ENCODE measurements at regions not wholly inside any gene's neighbourhood (a gene's known extent, or its start where the extent isn't known, plus 50 kb on each side); places are given as distances from the start of the nearest gene placed in this dataset.

DNA sequence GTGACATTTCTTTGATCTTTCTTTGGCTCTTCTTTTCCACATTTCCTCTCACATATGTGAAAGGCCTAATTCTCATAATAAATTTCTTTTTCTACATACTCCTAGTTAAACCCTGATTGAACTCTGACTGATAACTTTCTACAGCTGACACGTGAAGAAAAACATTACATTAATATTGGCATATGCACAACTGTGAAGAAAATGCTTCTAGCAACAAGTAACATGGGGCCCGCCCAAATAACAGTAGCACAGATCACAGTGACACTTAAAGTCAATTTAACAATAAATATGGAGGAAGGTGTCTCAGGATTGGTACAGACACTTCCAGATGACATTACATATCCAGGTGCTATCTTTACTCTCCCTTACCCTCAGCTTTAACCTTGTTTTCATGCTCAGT is 317.6 kb upstream of the ZNF385D start:
- 20% methylated on average over 2 of the region's 2 CpGs for WGBS (ENCODE audit: low lambda C conversion rate)
- H3K27ac ChIP-seq (ENCODE audit: low read depth in 2 of 2, low read length in 1 of 2): no peak overlapping the region
- DNase-seq: no peak
- no peak overlapping the region for H3K4me2 ChIP-seq
- no peaks in the 10 kb centered on the region for H3K9me3 ChIP-seq
- H3K27me3 ChIP-seq (ENCODE audit: insufficient read depth): no peaks in the 10 kb centered on the region
- POLR2A ChIA-PET: interaction anchor here (0.6 kb wide), 1 partner anchor 1425 kb away, joined by 3 read pairs; no protein-coding TSS in a partner anchor
- H3K9me2 ChIP-seq: no peaks in the 10 kb centered on the region
- no peak overlapping the region for H3K4me3 ChIP-seq (ENCODE audit: low read depth in 2 of 2, low read length in 1 of 2)
- H4K20me1 ChIP-seq (ENCODE audit: insufficient read depth): no peaks in the 10 kb centered on the region
- H2AFZ ChIP-seq (ENCODE audit: low read depth): no peak overlapping the region
- no peak overlapping the region for H3K9ac ChIP-seq
- H3K36me3 ChIP-seq (replicated peaks in 1 of 2; ENCODE audit: control insufficient read depth in 1 of 2, insufficient read depth in 2 of 2, low read length in 1 of 2): no peaks in the 10 kb centered on the region
- H3K79me2 ChIP-seq (ENCODE audit: insufficient read depth): no peaks in the 10 kb centered on the region
- no peaks in the 10 kb centered on the region for H3K4me1 ChIP-seq (ENCODE audit: control insufficient read depth in 1 of 2, insufficient read depth in 2 of 2, low read depth in 1 of 2, low read length in 1 of 2)
- H3F3A ChIP-seq (replicated peaks; ENCODE audit: insufficient read depth): no peaks in the 10 kb centered on the region
- CTCF ChIA-PET: interaction anchor here (1.5 kb wide), 1 partner anchor 21 kb away, joined by 4 read pairs; no protein-coding TSS in a partner anchor
- no peak for TF ChIP-seq RFX5 (IDR thresholded peaks at IDR 0.05; ENCODE audit: low read length)
- TF ChIP-seq GATA2 (CRISPR knock-in tag; IDR thresholded peaks at IDR 0.05): no peak
- no peak for TF ChIP-seq FOXJ3 (CRISPR knock-in tag; IDR thresholded peaks at IDR 0.05)
- TF ChIP-seq CTCF (IDR thresholded peaks at IDR 0.05): no peak
- TF ChIP-seq NFIC (IDR thresholded peaks at IDR 0.05; ENCODE audit: borderline replicate concordance): no peak

DNA sequence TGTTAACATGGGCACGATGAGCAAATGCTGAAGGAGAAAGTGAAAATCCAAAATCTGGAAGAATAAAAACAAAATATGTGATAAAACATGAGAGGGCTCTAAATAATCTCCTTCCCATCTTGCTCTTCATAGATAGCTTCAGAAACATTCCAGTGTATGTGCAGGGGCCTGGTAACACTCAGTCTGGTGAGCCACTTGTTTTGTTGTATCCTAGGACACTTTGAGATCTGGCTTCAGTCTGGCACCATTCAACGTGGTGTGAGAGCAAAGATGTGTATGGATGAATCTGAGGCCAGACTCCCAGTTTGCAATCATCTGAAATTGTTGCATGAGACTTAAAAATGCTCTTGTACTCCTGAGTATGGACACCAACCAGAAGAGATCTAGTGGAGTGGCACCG is 337.2 kb upstream of the ZNF385D start:
- WGBS (ENCODE audit: low lambda C conversion rate): 34% methylated on average over 3 of the region's 3 CpGs
- H3K79me2 ChIP-seq (ENCODE audit: insufficient read depth): no peaks in the 10 kb centered on the region
- no peak overlapping the region for H3K27ac ChIP-seq (ENCODE audit: low read depth in 2 of 2, low read length in 1 of 2)
- H2AFZ ChIP-seq (ENCODE audit: low read depth): no peak overlapping the region
- DNase-seq: no peak
- H3K9me3 ChIP-seq: no peaks in the 10 kb centered on the region
- no peaks in the 10 kb centered on the region for H3K27me3 ChIP-seq (ENCODE audit: insufficient read depth)
- H3K36me3 ChIP-seq (replicated peaks in 1 of 2; ENCODE audit: control insufficient read depth in 1 of 2, insufficient read depth in 2 of 2, low read length in 1 of 2): no peaks in the 10 kb centered on the region
- no peaks in the 10 kb centered on the region for H3K9me2 ChIP-seq
- POLR2A ChIA-PET: no interaction called here
- no peaks in the 10 kb centered on the region for H4K20me1 ChIP-seq (ENCODE audit: insufficient read depth)
- no peaks in the 10 kb centered on the region for H3F3A ChIP-seq (replicated peaks; ENCODE audit: insufficient read depth)
- H3K4me2 ChIP-seq: no peak overlapping the region
- no peak overlapping the region for H3K9ac ChIP-seq
- H3K4me1 ChIP-seq (ENCODE audit: control insufficient read depth in 1 of 2, insufficient read depth in 2 of 2, low read depth in 1 of 2, low read length in 1 of 2): no peaks in the 10 kb centered on the region; a peak in 1 of 4 replicates
- CTCF ChIA-PET: interaction anchor here (0.8 to 2.4 kb wide), 5 partner anchors 11 to 1062 kb away, joined by 3 to 9 read pairs (median 4); no protein-coding TSS in a partner anchor
- TF ChIP-seq USF2 (IDR thresholded peaks at IDR 0.05; ENCODE audit: borderline replicate concordance, low read depth, low read length): no peak
- TF ChIP-seq GATA2 (CRISPR knock-in tag; IDR thresholded peaks at IDR 0.05): no peak
- no peak for TF ChIP-seq PBX3 (IDR thresholded peaks at IDR 0.05)
- no peak for TF ChIP-seq CTCF (IDR thresholded peaks at IDR 0.05)
- H3K4me3 ChIP-seq (ENCODE audit: low read depth in 2 of 2, low read length in 1 of 2): no peak overlapping the region

Measured in SK-N-SH (cell line).